Prostate gland (tissue), 2 donors: ENCODE measurements at regions not wholly inside any gene's neighbourhood (a gene's known extent, or its start where the extent isn't known, plus 50 kb on each side); places are given as distances from the start of the nearest gene placed in this dataset.

Experiments used
- DNase-seq: peaks from one replicate; pipeline ENCODE4 v3.0.0-alpha.2; 2019; ENCODE audit warnings: low spot score
- H3K27ac ChIP-seq, 2 donors: fragments of 200-600 bp; sonication (generic); 2 replicates each; pipeline ENCODE4 v1.5.1; 2017 to 2019
- H3K27me3 ChIP-seq: fragments of 200-600 bp; sonication (generic); replicated peaks from 2 replicates; pipeline ENCODE4 v1.5.1; 2019; ENCODE audit not compliant: insufficient read depth
- H3K36me3 ChIP-seq, 2 donors: fragments of 200-600 bp; sonication (generic); 1 replicate in 1 of 2; 2 replicates in 1 of 2; pipeline versions ENCODE4 v1.5.1 to v1.8.1; 2017 to 2019
- H3K4me1 ChIP-seq: fragments of 200-600 bp; sonication (generic); replicated peaks from 2 replicates; pipeline ENCODE4 v1.5.1; 2019
- H3K4me3 ChIP-seq, 2 donors: fragments of 200-600 bp; sonication (generic); 2 replicates each; pipeline ENCODE4 v1.5.1; 2017 to 2019
- H3K9me3 ChIP-seq: fragments of 200-600 bp; sonication (generic); 2 replicates; pipeline ENCODE4 v1.5.1; 2017
- POLR2A ChIP-seq: fragments of 450-650 bp; IDR thresholded peaks from one replicate; pipeline ENCODE4 v1.6.1; 2016; ENCODE audit warnings: antibody characterized with exemption, mild to moderate bottlenecking
- POLR2AphosphoS5 ChIP-seq: sonication (generic); formaldehyde crosslinking; IDR thresholded peaks from one replicate; pipeline ENCODE4 v1.6.1; 2017; ENCODE audit warnings: antibody characterized with exemption
- WGBS: methylation state at CpG from one replicate; pipeline ENCODE4 v1.1.5; 2018; 5-methylcytosine and 5-hydroxymethylcytosine counted together
- intact Hi-C: fragments of 100-400 bp; cut with DNase I; formaldehyde crosslinking; loops from one replicate; pipeline ENCODE4 v1.14.2; 2022
- TF ChIP-seq, protein P1 (sequence below), 4 experiments: fragments of 200-600 bp in 2 of 4; fragments of 450-650 bp in 2 of 4; sonication (generic) in 2 of 4; IDR thresholded peaks; 1 replicate in 3 of 4; 2 replicates in 1 of 4; pipeline ENCODE4 v1.5.1; 2016 to 2019; ENCODE audit warnings: antibody characterized with exemption in 4 of 4, mild to moderate bottlenecking in 2 of 4, moderate library complexity in 2 of 4

DNA sequence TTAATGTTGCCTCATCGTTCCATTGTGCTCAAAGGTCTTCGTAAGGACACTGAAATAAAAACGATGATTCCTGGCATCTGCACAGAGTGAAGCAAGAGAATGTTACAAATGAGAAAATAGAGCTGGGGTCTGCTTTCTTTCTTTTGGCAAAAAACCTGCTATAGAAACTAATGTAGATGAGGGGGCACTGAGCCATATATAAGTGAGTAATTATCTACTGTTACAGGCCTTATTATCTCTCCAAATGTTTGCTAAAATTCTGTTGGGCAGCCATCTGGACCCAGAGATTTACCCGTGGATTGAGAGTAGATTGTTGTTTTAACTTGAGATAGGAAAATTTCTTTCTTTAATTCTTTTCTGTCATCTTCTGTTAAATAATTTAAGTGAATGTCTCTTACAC is 472.5 kb upstream of the PIK3C3 start:
- TF ChIP-seq, protein P1, sequence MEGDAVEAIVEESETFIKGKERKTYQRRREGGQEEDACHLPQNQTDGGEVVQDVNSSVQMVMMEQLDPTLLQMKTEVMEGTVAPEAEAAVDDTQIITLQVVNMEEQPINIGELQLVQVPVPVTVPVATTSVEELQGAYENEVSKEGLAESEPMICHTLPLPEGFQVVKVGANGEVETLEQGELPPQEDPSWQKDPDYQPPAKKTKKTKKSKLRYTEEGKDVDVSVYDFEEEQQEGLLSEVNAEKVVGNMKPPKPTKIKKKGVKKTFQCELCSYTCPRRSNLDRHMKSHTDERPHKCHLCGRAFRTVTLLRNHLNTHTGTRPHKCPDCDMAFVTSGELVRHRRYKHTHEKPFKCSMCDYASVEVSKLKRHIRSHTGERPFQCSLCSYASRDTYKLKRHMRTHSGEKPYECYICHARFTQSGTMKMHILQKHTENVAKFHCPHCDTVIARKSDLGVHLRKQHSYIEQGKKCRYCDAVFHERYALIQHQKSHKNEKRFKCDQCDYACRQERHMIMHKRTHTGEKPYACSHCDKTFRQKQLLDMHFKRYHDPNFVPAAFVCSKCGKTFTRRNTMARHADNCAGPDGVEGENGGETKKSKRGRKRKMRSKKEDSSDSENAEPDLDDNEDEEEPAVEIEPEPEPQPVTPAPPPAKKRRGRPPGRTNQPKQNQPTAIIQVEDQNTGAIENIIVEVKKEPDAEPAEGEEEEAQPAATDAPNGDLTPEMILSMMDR (IDR thresholded peaks at IDR 0.05) = no peak
- no peak for TF ChIP-seq POLR2AphosphoS5
- WGBS = 61% methylated on average over 4 of the region's 4 CpGs
- Histone ChIP-seq H3K36me3 (no peaks in the 10 kb centered on the region), H3K4me3 (no peak overlapping the region), H3K9me3 (no peaks in the 10 kb centered on the region), H3K4me1 (no peaks in the 10 kb centered on the region), H3K27me3 (no peaks in the 10 kb centered on the region), H3K27ac (no peak overlapping the region)
- no peak for DNase-seq
- intact Hi-C loops = no loop called here

GRCh38 chr18:41466436-41467160 is 488.4 kb upstream of the PIK3C3 start:
- intact Hi-C loops = no loop called here
- no peaks in the 10 kb centered on the region for H3K9me3 ChIP-seq
- H3K4me3 ChIP-seq = no peak overlapping the region
- H3K27ac ChIP-seq = no peak overlapping the region
- H3K36me3 ChIP-seq = no peaks in the 10 kb centered on the region
- no peaks in the 10 kb centered on the region for H3K4me1 ChIP-seq
- TF ChIP-seq POLR2AphosphoS5 (no peak), POLR2A (no peak)
- TF ChIP-seq, protein P1 (IDR thresholded peaks at IDR 0.05) = no peak
- no peak for DNase-seq
- H3K27me3 ChIP-seq = no peaks in the 10 kb centered on the region
- WGBS = 84% methylated on average over 4 of the region's 4 CpGs

GRCh38 chr18:41465386-41465785 is 489.6 kb upstream of the PIK3C3 start:
- intact Hi-C loops = no loop called here
- WGBS = 89% methylated on average over 2 of the region's 2 CpGs
- no peak for DNase-seq

GRCh38 chr18:41464278-41464677 is 490.8 kb upstream of the PIK3C3 start:
- Histone ChIP-seq H3K4me1 (no peaks in the 10 kb centered on the region), H3K36me3 (no peaks in the 10 kb centered on the region), H3K9me3 (no peaks in the 10 kb centered on the region), H3K27ac (no peak overlapping the region), H3K4me3 (no peak overlapping the region), H3K27me3 (no peaks in the 10 kb centered on the region)
- intact Hi-C loops = no loop called here
- TF ChIP-seq POLR2A (no peak), POLR2AphosphoS5 (no peak)
- TF ChIP-seq, protein P1 (IDR thresholded peaks at IDR 0.05) = no peak
- WGBS = 21% methylated on average over 1 of the region's 1 CpG
- no peak for DNase-seq

More at GRCh38 chr18:41465386-41465785, 489.6 kb upstream of the PIK3C3 start:
- Histone ChIP-seq H3K4me1 (no peaks in the 10 kb centered on the region), H3K27ac (no peak overlapping the region), H3K36me3 (no peaks in the 10 kb centered on the region), H3K9me3 (no peaks in the 10 kb centered on the region), H3K27me3 (no peaks in the 10 kb centered on the region), H3K4me3 (no peak overlapping the region)
- no peak for TF ChIP-seq POLR2AphosphoS5
- TF ChIP-seq POLR2A = no peak
- TF ChIP-seq, protein P1 (IDR thresholded peaks at IDR 0.05) = no peak

- 15% methylated on average over 1 of the region's 1 CpG for WGBS
- Histone ChIP-seq H3K36me3 (no peaks in the 10 kb centered on the region), H3K4me1 (no peaks in the 10 kb centered on the region), H3K27me3 (no peaks in the 10 kb centered on the region), H3K4me3 (no peak overlapping the region), H3K27ac (no peak overlapping the region), H3K9me3 (no peaks in the 10 kb centered on the region)
- TF ChIP-seq, protein P1 (IDR thresholded peaks at IDR 0.05) = no peak
- TF ChIP-seq POLR2AphosphoS5 (no peak), POLR2A (no peak)
- DNase-seq = no peak
- intact Hi-C loops = no loop called here
Measured at GRCh38 chr18:41462946-41463345, 492.1 kb upstream of the PIK3C3 start.
